Heart right ventricle (tissue), 16 donors: ENCODE measurements at regions not wholly inside any gene's neighbourhood (a gene's known extent, or its start where the extent isn't known, plus 50 kb on each side); places are given as distances from the start of the nearest gene placed in this dataset.

Experiments
- ATAC-seq, 8 donors: fragments of 200-7000 bp; cut with Tn5 transposase; one replicate each; pipeline ENCODE4 v1.9.1; 2020; ENCODE audit warnings: mild to moderate bottlenecking in 8 of 8, moderate library complexity in 8 of 8, moderate number of reproducible peaks in 1 of 8
- DNase-seq, 2 donors: peaks; one replicate each; pipeline ENCODE4 v3.0.0-alpha.2; 2020
- H3K27ac ChIP-seq, 10 donors: fragments of 200-600 bp; sonication (generic) in 2 of 10; one replicate each; pipeline versions ENCODE4 v1.5.0 to v1.8.0; 2020 to 2022; ENCODE audit warnings: mild to moderate bottlenecking in 3 of 10
- H3K27me3 ChIP-seq, 7 donors: fragments of 200-600 bp; one replicate each; pipeline ENCODE4 v1.8.0; 2021 to 2022; ENCODE audit warnings: mild to moderate bottlenecking in 2 of 7
- H3K36me3 ChIP-seq, 9 donors: fragments of 200-600 bp; sonication (generic) in 1 of 9; one replicate each; pipeline versions ENCODE4 v1.5.0 to v1.8.0; 2020 to 2022; ENCODE audit warnings: mild to moderate bottlenecking in 2 of 9
- H3K4me1 ChIP-seq, 9 donors: fragments of 200-600 bp; sonication (generic) in 1 of 9; one replicate each; pipeline versions ENCODE4 v1.5.0 to v1.8.0; 2020 to 2022; ENCODE audit warnings: mild to moderate bottlenecking in 4 of 9
- H3K4me3 ChIP-seq, 10 donors: fragments of 200-600 bp; sonication (generic) in 2 of 10; one replicate each; pipeline versions ENCODE4 v1.5.0 to v1.8.0; 2020 to 2022; ENCODE audit warnings: mild to moderate bottlenecking in 7 of 10, moderate library complexity in 2 of 10
- H3K9me3 ChIP-seq, 11 donors: fragments of 200-600 bp in 10 of 11; sonication (generic) in 2 of 11; one replicate each; pipeline versions ENCODE4 v1.5.0 to v1.8.0; 2013 to 2022; ENCODE audit warnings: mild to moderate bottlenecking in 2 of 11, control low read depth in 1 of 11, moderate library complexity in 1 of 11
- WGBS, 2 donors: extraction: QIAGEN DNeasy Blood & Tissue Kit; methylation state at CpG; one replicate each; pipeline ENCODE4 v1.1.7; 2013; ENCODE audit warnings: inconsistent platforms in 1 of 2; 5-methylcytosine and 5-hydroxymethylcytosine counted together
- intact Hi-C, 10 donors: fragments of 100-400 bp; cut with DNase I; formaldehyde crosslinking; loops; one replicate each; pipeline versions ENCODE4 v1.11.1 to v1.14.2; 2022
- TF ChIP-seq, protein P1 (sequence below), 9 donors: fragments of 200-600 bp; sonication (generic) in 2 of 9; IDR thresholded peaks; one replicate each; pipeline versions ENCODE4 v1.5.0 to v1.8.0; 2021 to 2022; ENCODE audit warnings: antibody characterized with exemption in 9 of 9, mild to moderate bottlenecking in 5 of 9, moderate library complexity in 1 of 9
- donor health status: Arrhythmogenic right ventricular cardiomyopathy.
- donor health status: ischemic (EF 13 %, LVEDD 7.1; RV severe dilation, severe dysfunction).
- donor health status: healthy with polysubstance abuse.
- donor health status: DM: no; HTN: yes; CAD: no.
- donor health status: DM: no; HTN: no; CAD: no.
- donor health status: ischemic (EF 25% LVEDD 6.9; RV normal size, moderate dysfunction).
- donor health status: ischemic (EF 25% LVEDD 5.7; RV mildly dilated, moderate dysfunction).
- donor health status: healthy.
- donor health status: DM: yes; HTN: yes; CAD: no.
- donor health status: Ischemic cardiomyopathy.
- donor health status: ischemic (EF 35%, LVEDD 5.7; RV mildly dilated, moderate dysfunction).
- donor health status: nonischemic (EF 11% LVEDD 7.7; RV severe dilation, severe dysfunction).
- donor health status: DM: yes; HTN: yes; CAD: no.
- donor health status: PGD.
- donor health status: ischemic (EF 29% LVEDD 5.4; RV normal size, mild dysfunction).
- donor health status: nonischemic (EF 23%, LVEDD 6.1; RV moderate dilation, normal function).

DNA sequence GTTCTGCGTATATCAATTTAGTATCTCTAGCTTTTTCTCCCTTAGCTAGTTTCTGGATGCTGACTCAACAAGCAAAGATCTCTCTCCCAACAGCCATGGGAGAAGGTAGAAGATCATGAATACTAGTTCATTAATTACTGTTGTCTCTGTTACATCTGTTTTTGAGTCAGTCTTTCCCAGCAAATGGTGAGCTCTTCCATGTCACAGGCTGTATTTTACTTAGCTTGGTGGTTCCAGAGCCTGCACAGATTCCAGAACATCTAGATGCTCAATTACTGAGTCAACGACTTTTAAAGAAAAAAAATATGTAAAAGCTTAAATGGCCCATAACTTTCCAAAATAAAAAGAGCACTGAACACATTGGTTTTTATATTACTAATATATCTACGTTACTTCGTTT, 307.2 kb downstream of the NSG2 start:
- Histone ChIP-seq H3K4me1 (peaks cover 0 to 25% (median 9%) of the 10 kb centered on the region in 9 donors), H3K9me3 (no peaks in the 10 kb centered on the region), H3K27me3 (peaks cover 0 to 4% (median 0%) of the 10 kb centered on the region in 7 donors), H3K36me3 (no peaks in the 10 kb centered on the region), H3K4me3 (no peak overlapping the region), H3K27ac (no peak overlapping the region)
- DNase-seq = no peak
- intact Hi-C loops = no loop called here
- TF ChIP-seq, protein P1, sequence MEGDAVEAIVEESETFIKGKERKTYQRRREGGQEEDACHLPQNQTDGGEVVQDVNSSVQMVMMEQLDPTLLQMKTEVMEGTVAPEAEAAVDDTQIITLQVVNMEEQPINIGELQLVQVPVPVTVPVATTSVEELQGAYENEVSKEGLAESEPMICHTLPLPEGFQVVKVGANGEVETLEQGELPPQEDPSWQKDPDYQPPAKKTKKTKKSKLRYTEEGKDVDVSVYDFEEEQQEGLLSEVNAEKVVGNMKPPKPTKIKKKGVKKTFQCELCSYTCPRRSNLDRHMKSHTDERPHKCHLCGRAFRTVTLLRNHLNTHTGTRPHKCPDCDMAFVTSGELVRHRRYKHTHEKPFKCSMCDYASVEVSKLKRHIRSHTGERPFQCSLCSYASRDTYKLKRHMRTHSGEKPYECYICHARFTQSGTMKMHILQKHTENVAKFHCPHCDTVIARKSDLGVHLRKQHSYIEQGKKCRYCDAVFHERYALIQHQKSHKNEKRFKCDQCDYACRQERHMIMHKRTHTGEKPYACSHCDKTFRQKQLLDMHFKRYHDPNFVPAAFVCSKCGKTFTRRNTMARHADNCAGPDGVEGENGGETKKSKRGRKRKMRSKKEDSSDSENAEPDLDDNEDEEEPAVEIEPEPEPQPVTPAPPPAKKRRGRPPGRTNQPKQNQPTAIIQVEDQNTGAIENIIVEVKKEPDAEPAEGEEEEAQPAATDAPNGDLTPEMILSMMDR (IDR thresholded peaks at IDR 0.05) = no peak
- 74 to 85% methylated on average over 4 of the region's 4 CpGs for WGBS, 2 donors
- no peak for ATAC-seq

DNA sequence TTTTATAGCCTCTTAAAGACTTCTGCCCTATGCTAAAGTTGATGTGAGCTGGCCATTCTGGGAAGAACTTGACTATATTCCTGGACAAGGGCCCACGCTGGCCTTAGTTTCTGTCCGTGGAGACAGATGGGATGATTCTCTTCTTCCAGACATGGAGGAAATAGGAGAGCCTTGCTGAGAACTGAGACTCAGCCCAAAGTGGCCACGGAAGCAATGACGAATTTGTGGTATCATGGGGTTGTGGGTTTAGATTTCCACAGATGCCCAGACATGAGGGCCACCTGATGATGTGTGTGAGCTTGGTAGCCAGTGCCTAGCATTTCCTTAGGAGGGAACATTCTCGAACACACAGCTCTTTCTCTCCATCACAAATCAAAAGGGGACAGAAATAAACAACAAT, 309.1 kb downstream of the NSG2 start:
- peaks cover 0 to 13% (median 0%) of the 10 kb centered on the region in 9 donors for H3K4me1 ChIP-seq
- no peaks in the 10 kb centered on the region for H3K9me3 ChIP-seq
- H3K4me3 ChIP-seq = no peak overlapping the region
- WGBS, 2 donors = 65 to 84% methylated on average over 5 of the region's 5 CpGs
- DNase-seq (no peak), ATAC-seq (no peak)
- H3K27ac ChIP-seq = peak overlapping the region in 5 of 10 donors; percentile 5 to 84 (median 30)
- no peaks in the 10 kb centered on the region for H3K36me3 ChIP-seq
- TF ChIP-seq, protein P1 (IDR thresholded peaks at IDR 0.05) = no peak
- intact Hi-C loops = no loop called here
- H3K27me3 ChIP-seq = peaks cover 0 to 4% (median 0%) of the 10 kb centered on the region in 7 donors

DNA sequence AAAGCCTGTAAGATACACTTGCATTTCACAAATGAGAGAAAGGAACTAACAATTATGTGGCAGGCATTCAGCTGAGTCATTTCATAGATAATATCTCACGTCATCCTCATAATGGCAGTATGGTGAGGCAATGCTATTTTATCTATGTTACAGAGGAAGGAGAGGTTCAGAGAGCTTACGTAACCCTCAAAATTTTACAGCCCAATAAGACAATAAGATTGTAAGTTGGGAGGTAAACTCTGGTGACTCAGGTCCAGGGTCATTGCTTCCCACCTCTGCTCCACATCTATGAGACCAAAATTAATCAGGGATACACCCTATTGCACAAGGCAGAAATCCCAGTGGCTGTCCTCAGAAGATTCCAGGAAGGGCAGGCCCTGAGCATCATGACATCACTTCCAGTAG, 309.7 kb downstream of the NSG2 start:
- H3K27me3 ChIP-seq = peaks cover 0 to 4% (median 0%) of the 10 kb centered on the region in 7 donors
- 37 to 50% methylated on average over 2 of the region's 2 CpGs for WGBS, 2 donors
- DNase-seq (no peak), ATAC-seq (peak in 7 of 8 donors; percentile 33 to 90 (median 70))
- no peaks in the 10 kb centered on the region for H3K36me3 ChIP-seq
- intact Hi-C loops = no loop called here
- H3K27ac ChIP-seq = peak overlapping the region in 5 of 10 donors; percentile 20 to 84 (median 34)
- no peaks in the 10 kb centered on the region for H3K9me3 ChIP-seq
- no peak overlapping the region for H3K4me3 ChIP-seq
- peaks cover 0 to 13% (median 0%) of the 10 kb centered on the region in 9 donors for H3K4me1 ChIP-seq
- TF ChIP-seq, protein P1 (IDR thresholded peaks at IDR 0.05) = no peak

DNA sequence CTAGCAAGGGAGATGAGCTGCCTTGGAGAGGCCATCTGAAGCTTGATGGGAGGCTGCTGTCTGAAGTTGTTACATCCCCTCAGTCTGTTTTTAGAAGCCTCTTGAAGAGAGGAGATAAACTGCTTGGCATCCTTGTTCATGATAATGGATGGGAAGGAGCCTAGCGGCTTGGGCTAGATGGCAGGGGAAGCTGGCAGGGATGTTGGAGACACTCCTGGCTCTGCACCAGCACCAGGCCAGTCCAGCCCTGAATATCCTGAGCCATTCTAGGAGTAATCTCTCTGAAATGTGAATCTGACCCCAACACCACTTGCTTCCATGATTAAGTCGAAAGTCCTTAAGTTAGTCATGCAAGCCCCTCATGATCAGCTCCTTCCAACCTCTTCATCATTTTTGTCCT, 310.5 kb downstream of the NSG2 start:
- intact Hi-C loops = no loop called here
- Histone ChIP-seq H3K4me1 (peaks cover 0 to 13% (median 0%) of the 10 kb centered on the region in 9 donors), H3K36me3 (no peaks in the 10 kb centered on the region), H3K4me3 (no peak overlapping the region), H3K27me3 (no peaks in the 10 kb centered on the region), H3K27ac (peak overlapping the region in 4 of 10 donors; percentile 30 to 84 (median 42)), H3K9me3 (no peaks in the 10 kb centered on the region)
- WGBS, 2 donors = 85 to 89% methylated on average over 2 of the region's 2 CpGs
- ATAC-seq = peak in 3 of 8 donors; percentile 11 to 23 (median 16)
- TF ChIP-seq, protein P1 (IDR thresholded peaks at IDR 0.05) = no peak
- no peak for DNase-seq
